HG03457 (cell line): ENCODE measurements at regions not wholly inside any gene's neighbourhood (a gene's known extent, or its start where the extent isn't known, plus 50 kb on each side); places are given as distances from the start of the nearest gene placed in this dataset.
"Not testable (repeated sequence)": the region's sequence is repeated elsewhere in the genome, so short reads cannot be mapped to it uniquely, and the experiment has no call there.

Source experiments
- ATAC-seq: cut with Tn5 transposase; IDR thresholded peaks from one replicate; pipeline ENCODE4 v1.9.1; 2021; ENCODE audit warnings: moderate number of reproducible peaks; ENCODE audit not compliant: unreplicated experiment

DNA sequence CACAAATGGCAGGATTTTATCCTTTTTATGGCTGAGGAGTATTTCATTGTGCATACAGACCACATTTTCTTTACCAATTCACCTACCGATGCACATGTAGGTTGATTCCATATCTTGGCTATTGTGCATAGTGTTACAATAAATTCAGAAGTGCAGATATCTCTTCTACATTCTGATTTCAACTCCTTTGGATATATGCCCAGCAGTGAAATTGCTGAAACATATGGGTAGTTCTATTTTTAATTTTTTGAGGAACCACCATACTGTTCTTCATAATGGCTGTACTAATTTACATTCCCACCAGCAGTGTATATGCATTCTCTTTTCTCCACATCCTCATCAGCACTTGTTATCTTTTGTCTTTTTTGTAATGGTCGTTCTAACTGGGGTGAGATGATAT, 1290.3 kb downstream of the XPNPEP1 start:
- no peak for ATAC-seq

DNA sequence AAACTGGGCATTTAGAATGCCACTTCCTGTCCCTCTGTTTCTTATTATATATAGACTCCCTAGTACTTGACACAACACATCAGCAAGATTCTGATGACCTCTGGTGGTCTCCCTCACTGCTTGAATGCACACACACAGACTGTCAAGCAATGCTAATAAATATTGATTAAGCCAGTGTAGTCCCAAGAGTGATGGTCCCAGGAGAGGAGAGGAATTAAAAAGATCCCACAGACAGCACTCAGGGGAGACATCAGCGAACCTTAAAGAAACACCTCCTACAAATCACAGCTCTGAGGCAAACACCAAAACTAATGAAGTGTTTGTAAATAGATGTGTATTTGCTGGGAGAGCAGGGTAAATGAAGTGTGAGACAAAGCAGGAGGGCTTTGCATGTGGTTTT, 1291.2 kb downstream of the XPNPEP1 start:
- no peak for ATAC-seq

DNA sequence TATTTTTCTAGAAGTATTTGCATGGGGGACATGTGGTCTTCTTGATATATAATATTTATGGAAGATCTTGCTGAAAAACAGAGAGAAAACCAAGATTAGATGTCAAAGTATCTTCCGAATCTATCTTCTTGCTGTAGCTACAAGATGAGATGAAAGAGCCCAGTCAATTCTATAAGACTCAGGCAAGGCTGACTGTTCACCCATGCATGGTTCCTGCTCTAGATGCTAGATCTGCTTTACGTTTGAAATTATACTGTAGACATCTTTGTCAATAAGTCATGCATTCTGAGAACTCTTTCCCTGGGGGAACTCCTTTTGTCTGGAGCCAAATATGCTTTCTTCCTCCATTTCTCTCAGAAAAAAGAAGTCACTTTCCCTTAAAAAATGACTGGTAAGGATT, 1292.0 kb downstream of the XPNPEP1 start:
- ATAC-seq: peak; percentile 79

DNA sequence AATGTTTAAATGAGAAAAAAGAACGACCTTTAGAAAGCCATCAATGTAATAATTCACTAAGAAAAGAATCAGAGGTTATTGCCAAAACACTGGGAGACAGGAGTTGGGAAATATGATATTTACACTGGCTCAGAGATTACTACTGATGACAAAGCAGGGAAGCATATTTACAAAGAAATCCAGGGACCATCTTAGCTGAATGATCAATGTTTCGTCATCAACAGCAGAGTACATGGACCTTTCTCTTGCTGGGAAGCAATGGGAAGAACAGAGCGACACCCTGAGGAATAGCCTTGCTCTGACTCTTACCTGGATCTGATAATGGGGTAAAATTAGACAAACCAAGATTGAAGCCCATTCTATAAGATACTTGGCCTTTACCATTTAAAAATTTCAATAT, 1293.5 kb downstream of the XPNPEP1 start:
- ATAC-seq: no peak

DNA sequence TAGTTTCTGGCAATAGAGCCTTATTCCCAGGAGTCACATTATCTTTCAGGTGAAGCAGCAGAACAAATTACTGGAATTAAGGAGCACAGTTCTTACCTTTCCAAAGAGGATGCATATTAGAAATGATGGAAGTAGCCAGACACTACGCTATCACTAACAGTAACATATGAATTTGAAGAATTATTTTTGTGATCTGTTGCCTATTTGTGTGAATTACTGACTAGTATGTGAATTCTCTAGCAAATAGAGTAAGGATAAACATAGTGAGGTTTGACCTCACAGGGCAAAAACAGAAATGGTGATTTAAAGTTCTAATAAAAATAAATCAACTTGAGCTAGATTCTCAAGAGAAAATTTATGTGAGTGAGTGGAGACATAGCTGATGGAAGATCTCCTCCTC, 1299.3 kb downstream of the XPNPEP1 start:
- no peak for ATAC-seq

DNA sequence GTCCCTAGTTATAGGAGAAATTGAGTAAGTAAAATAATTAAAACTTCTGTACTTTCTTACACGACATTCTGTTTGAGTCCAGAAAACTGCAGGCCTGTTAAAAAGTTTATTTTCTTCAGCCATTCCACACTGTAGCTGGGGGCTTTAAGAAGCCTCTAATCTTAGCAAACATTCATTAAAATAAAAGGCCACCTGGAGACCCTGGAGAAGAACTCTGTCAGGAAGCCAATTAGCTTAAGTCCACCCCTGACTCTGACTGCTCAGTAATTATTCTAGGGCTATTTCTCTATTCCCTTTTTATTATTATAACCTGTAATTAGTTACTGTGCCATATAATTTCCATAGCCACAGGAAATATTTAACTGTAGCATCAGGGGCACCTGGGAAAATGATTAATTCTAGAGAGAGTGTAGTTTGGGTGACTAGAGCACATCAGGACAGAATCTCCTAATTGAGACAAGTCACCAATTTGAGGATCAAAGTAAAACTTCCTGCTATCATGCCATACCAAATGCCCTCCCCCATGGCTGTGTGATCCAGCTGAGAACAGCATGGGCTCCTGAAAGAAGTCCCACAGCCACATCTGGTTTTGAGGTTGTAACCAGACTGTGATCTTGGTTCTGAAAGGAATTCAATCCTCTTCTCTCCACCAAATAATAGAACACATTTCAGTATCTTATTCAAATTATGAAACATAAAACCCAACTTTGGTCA, 1302.3 kb downstream of the XPNPEP1 start:
- no peak for ATAC-seq

DNA sequence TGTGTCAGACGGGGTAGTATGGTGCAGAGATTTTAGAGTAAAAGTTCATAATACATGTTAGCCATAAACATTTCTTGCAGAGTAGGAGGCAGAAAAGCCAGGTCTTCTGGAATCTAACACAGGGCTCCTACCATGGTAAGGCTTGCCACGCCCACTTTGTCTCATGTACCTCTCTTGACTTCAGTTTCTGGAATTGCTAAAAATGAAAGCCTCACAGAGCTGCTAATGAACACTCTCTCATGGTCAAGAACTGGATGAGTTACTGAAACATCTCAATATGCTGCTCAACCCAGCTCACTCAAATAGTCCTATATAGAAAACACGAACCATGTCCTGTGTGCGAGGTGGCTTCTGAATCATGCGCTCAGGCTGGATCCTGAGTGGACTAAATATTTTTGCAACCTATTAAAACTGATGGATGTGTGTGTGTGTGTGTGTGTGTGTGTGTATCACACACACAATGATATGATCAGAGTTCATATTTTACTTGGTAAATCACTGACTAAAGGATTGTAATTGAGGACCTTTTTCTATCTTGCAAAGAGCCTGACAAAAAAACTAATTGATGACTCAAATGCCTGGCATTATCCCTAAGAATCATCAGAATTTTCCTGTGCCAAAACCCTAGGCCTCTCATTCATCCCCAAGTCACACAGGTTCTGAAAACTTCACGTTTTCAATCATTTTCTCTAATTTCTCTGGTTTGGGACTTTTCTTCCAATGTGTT, 1306.6 kb downstream of the XPNPEP1 start:
- ATAC-seq: no peak

DNA sequence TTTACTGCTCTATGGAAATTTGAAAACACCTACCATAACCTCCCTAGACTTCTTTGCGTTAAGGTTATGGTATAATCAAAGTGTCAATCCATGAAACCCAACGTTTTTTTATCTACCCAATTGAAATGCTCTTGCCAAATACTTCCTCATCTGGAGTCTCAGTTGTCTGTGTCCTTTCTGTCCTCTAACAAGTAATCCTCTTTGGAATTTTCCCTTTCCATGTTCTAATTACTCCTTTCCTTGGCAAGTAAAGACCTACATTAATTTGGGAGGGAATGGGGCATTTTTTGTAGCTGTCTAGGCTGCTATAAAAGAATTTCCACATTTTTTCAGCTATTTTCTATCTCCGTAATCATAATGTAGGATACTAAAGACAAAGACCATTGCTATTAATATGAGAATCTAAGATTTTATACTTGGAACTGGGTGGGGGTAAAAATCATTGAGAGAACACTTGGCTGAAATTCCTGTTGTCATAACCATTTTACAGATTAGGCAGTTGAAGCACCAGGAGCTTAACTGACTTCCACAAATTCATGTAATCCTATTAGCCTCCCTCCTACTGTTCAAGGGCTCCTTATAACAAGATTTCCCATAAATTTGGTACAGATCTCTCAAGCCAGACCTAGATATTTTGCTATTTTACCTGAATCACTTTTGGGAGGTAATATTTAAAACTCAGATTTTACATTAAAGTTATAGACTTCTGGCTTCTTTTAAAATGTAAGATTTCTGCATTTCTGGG, 1307.6 kb downstream of the XPNPEP1 start:
- no peak for ATAC-seq

DNA sequence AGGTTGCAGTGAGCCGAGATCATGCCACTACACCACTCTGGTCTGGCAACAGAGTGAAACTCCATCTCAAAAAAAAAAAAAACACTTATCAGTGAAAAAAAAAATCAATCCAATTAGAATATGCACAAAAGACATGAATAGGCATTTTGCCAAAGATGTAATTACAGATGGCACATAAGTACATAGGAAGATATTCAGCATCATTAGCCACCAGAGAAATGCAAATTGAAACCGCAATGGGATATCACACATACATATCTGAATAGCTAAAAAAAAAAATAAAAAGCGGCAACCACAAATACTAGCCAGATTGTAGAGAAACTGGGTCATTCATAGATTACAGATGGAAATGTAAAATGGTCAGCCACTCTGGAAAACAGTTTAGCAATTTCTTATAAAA, 1310.8 kb downstream of the XPNPEP1 start:
- ATAC-seq: no peak

DNA sequence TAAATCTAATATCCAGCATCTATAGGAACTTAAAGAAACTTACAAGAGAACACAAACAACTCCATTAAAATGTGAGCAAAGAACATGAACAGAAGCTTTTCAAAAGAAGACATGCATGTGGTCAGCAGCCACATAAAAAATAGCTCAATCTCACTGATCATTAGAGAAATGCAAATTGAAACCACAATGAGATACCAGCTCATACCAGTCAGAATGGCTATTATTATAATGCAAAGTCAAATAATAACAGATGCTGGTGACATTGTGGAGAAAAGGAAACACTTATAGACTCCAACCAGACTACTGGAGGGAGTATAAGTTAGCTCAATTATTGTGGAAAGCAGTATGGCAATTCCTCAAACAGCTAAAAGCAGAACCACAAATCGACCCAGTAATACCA, 1314.5 kb downstream of the XPNPEP1 start:
- no peak for ATAC-seq

DNA sequence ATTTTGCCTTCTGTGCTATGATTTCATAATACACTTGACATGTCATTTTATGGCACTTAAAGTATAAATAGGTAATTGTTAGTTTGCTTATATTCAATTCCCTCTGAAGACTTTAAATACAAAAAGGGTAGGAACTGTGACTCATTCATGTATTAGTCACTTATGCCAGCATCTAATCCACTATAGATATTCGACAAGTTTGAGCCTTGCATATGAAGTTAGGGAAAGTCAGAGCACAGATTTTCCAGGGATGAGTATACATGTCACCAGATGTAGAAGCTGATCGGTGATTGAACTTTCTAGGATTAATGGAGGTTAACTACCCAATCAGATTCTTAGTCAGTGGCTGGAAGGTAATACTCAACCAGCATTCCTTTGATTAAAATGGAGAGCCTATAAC, 1321.5 kb downstream of the XPNPEP1 start:
- no peak for ATAC-seq

DNA sequence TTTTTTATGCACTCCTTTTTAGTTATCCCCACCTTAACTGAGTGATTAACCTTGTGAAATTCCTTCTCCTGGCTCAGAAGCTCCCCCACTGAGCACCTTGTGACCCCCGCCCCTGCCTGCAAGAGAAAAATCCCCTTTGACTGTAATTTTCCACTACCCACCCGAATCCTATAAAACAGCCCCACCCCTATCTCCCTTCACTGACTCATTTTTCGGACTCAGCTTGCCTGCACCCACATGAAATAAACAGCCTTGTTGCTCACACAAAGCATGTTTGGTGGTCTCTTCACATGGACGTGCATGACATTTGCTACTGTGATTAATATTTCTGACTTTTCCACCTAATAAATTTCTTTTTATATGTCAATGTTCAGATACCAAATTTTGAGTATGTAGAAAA, 1322.8 kb downstream of the XPNPEP1 start:
- not testable (repeated sequence) for ATAC-seq

DNA sequence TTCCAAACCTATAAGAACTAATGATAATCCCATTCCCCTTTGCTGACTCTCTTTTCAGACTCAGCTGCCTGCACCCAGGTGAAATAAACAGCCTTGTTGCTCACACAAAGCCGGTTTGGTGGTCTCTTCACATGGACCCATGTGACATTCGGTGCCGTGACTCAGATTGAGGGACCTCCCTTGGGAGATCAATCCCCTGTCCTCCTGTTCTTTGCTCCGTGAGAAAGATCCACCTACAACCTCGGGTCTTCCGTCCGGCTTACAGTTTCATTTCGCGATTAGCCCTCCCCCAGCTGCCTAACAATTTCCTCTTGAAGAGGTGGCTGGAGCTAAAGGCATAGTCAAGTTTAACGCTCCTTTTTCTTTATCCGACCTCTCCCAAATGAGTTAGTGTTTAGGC, 1324.0 kb downstream of the XPNPEP1 start:
- not testable (repeated sequence) for ATAC-seq

DNA sequence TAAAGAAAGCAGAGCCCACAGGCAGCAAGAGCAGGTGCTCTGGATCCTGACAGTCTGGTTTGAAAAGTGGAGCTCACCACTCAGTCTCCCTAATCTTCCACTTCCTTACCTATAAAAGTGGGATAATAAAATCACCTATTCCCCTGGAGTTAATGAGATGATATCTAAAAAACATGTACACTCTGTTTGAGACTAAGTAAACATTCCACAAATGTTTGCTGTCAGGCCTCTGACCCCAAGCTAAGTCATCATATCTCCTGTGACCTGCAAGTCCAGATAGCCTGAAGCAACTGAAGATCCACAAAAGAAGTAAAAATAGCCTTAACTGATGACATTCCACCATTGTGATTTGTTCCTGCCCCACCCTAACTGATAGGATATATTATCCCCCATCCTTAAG, 1324.5 kb downstream of the XPNPEP1 start:
- ATAC-seq: no peak

DNA sequence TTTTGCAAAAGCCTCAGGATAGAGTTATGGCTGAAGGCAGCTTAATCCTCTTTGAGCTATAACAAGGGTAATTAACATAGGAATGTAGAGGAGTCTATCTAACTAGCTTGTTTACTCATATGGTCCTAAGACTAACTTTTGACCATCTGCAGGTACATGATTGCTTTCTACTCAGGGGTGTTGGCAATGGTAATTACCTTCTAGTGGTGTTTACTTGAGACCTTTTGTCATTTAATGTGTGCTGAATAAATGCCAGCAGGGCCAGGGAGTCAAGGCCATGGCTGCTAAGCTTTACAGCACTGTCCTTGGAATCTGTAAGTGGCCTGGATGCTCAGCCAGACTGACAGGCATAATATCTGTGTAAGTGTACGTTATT, 1325.0 kb downstream of the XPNPEP1 start:
- no peak for ATAC-seq

DNA sequence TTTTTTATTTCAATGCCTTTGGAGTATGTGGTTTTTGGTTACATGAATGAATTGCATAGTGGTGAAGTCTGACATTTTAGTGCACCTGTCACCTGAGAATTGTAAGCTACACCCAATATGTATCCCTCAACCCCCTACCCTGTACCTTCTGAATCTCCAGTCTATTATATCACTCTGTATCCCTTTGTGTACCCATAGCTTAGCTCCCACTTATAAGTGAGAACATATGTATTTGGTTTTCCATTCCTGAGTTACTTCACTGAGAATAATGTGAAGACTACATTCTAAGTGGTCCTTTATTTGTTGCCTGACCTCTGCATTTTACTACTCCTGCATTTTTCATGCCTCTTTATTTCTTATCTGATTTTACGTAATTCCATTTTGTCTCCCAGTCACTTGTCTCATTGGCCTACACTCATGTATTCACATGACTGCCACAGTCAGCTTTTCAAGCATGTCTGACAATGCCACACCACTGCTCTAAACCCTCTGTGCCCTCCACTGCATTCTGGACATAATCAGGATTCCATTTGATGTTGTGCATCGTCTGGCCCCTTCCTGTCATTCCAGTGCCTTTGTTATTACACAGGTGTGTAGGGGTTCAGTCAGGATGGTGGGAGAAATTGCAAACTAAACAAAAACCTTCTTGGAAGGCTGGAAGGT, 1325.5 kb downstream of the XPNPEP1 start:
- no peak for ATAC-seq

DNA sequence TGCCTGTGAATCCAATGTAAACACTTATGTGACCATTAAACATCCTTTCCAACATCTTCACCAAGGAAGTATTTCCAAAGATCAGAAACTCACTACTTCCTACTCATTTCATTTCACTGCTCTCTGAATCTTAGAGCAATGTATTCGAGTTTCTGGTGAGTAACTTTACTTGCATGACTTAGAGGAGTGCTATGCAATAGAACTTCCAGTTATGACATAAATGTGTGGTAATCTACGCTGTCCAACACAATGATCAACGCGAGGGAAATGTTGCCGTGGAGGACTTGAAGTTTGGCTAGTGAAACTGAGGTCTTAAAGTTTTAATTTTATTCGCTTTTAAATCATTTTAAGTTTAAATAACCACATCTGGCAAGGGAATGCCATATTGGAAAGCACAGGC, 1326.3 kb downstream of the XPNPEP1 start:
- ATAC-seq: no peak

DNA sequence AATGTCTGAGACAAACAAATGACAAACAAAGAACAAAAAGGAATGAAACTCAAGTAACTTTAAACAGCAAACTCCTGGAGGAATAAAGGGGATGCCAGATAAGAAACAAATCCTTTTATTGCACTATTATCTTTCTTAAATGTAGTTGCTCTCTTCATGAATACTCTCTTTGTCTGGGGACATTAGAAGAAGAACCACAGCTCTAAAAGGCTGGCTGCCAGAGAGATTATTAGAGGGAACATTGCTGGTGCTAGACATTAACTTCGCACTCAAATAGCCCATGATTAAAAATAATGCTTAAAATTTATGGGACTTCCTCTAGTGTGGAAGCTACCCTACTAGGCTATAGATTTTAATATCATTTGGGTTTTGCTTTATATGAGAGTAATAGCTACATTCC, 1330.4 kb downstream of the XPNPEP1 start:
- no peak for ATAC-seq

DNA sequence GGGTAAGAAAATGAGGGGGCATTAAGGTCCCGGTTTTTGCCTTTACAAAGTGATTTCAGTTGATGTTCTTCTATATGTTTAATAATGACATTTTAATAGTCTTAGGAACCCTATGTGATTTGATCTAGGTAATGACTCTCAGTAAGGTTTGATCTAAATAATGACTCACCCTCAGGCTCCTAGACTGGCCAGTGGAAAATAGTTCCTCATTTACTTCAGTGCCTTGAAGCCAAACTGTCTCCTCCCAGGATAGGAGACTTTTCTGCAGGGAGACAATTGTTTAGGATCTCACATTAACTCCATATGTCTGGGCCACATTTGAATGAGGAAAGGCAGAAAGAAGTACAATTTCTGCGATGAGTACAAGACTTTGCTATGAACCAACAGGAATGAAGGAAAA, 1331.9 kb downstream of the XPNPEP1 start:
- ATAC-seq: no peak

DNA sequence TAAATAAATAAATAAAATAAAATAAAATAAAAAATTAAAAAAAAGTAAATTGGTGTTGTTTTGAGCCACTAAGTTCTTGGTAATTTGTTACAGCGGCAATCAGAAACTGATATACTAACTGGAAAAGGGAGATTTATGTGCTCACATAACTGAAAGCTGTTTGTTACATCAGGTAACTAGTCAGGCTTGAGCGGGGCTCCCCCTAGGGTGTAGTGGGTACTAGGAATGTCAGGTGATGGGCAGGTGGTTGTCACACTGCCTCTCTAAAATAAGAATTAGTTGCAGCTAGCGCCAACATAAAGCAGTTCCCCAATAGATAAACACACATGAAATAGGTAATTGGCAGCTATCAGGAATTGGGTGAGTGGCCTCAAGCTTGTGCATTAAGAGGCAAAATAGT, 1336.9 kb downstream of the XPNPEP1 start:
- no peak for ATAC-seq

DNA sequence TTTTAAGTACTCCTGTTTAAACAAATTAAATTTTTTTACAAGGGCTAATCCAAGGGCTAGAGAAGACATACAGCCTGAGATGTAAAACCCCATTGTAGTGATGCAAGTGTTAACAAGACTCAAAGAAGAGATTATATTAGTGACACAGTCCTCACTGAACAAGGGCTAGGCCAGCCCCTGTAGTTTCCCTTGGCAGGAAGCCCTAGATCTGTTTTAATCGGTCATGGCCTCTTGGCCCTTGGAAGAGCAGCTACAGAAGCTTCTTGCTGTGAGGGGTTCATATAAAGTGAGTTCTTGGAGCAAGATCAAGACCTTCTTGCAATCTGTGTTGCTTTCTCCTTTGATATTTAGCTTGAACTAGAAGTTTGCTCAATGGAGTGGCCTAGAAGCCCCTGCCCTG, 1339.4 kb downstream of the XPNPEP1 start:
- no peak for ATAC-seq

DNA sequence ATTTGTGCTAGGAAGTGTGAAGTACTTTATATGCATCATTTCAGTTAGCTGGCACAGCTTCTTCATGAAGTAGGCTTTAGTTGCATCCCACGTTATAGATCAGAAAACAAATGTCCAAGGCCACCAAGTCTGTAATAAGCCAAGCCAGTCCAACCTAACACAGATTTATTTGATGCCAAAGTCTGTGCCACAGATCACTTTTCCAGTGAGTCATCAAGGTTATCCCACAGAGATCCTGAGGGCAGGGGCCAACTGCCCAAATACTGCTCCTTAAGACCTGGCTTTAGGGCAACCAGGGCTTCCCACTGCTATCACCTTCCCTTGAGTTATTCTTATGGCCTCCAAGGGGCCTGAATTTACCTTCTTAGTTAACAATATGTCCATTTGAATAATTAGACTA, 1340.4 kb downstream of the XPNPEP1 start:
- no peak for ATAC-seq
